Kidney capillary endothelial cell (primary cell): ENCODE measurements at regions not wholly inside any gene's neighbourhood (a gene's known extent, or its start where the extent isn't known, plus 50 kb on each side); places are given as distances from the start of the nearest gene placed in this dataset.

Experiments used
- DNase-seq: peaks from one replicate; pipeline ENCODE4 v3.0.0-alpha.2; 2018; ENCODE audit warnings: low spot score

GRCh38 chr12:42760550-42760949 lies 171.0 kb upstream of the PRICKLE1 start:
- no peak for DNase-seq

GRCh38 chr12:42759622-42760273 lies 170.2 kb upstream of the PRICKLE1 start:
- DNase-seq = no peak

- DNase-seq = no peak
These were observed 169.3 kb upstream of the PRICKLE1 start for GRCh38 chr12:42758806-42759205.

- DNase-seq = no peak
These were observed 168.1 kb upstream of the PRICKLE1 start for GRCh38 chr12:42757624-42758119.

GRCh38 chr12:42756841-42757623 lies 167.5 kb upstream of the PRICKLE1 start:
- DNase-seq = no peak

- no peak for DNase-seq
These were observed 160.8 kb upstream of the PRICKLE1 start for GRCh38 chr12:42750356-42750755.

GRCh38 chr12:42749239-42749638 lies 159.7 kb upstream of the PRICKLE1 start:
- no peak for DNase-seq

- DNase-seq = no peak
These were observed 155.1 kb upstream of the PRICKLE1 start for GRCh38 chr12:42744539-42745182.

GRCh38 chr12:42742716-42743115 lies 153.2 kb upstream of the PRICKLE1 start:
- DNase-seq = no peak

- DNase-seq = no peak
These were observed 152.4 kb upstream of the PRICKLE1 start for GRCh38 chr12:42741771-42742510.

GRCh38 chr12:42741091-42741490 lies 151.5 kb upstream of the PRICKLE1 start:
- DNase-seq = no peak

- no peak for DNase-seq
These were observed 147.9 kb upstream of the PRICKLE1 start for GRCh38 chr12:42737398-42737797.

GRCh38 chr12:42735861-42736361 lies 146.4 kb upstream of the PRICKLE1 start:
- DNase-seq = no peak

- no peak for DNase-seq
These were observed 144.4 kb upstream of the PRICKLE1 start for GRCh38 chr12:42733911-42734310.

GRCh38 chr12:42732908-42733411 lies 143.4 kb upstream of the PRICKLE1 start:
- DNase-seq = no peak

GRCh38 chr12:42730291-42730690 lies 140.7 kb upstream of the PRICKLE1 start:
- DNase-seq = no peak

- DNase-seq = no peak
These were observed 140.0 kb upstream of the PRICKLE1 start for GRCh38 chr12:42729535-42729900.

- no peak for DNase-seq
These were observed 139.4 kb upstream of the PRICKLE1 start for GRCh38 chr12:42728770-42729534.

GRCh38 chr12:42728287-42728686 lies 138.7 kb upstream of the PRICKLE1 start:
- no peak for DNase-seq

GRCh38 chr12:42725809-42726208 lies 136.3 kb upstream of the PRICKLE1 start:
- DNase-seq = no peak

- DNase-seq = no peak
These were observed 126.9 kb upstream of the PRICKLE1 start for GRCh38 chr12:42716491-42716891.
